ENCODE measurements at regions not wholly inside any gene's neighbourhood (a gene's known extent, or its start where the extent isn't known, plus 50 kb on each side); places are given as distances from the start of the nearest gene placed in this dataset.

GRCh38 chr5:86768699-86769202 is 151.0 kb downstream of the COX7C start:
- ChIA-PET POLR2A (ENCODE audit: unreplicated experiment) (no interaction called here), CTCF (no interaction called here)
- H3K4me1 ChIP-seq (ENCODE audit: control insufficient read depth, insufficient read depth, low read length) = no peaks in the 10 kb centered on the region
- no peak overlapping the region for H2BK120ac ChIP-seq (ENCODE audit: low read depth, low read length)
- H3K14ac ChIP-seq (replicated peaks; ENCODE audit: low read depth, low read length) = no peak overlapping the region
- H3K9me1 ChIP-seq (ENCODE audit: insufficient read depth, low read length) = no peaks in the 10 kb centered on the region
- no peaks in the 10 kb centered on the region for H3K79me1 ChIP-seq (ENCODE audit: low read depth in 1 of 2, low read length in 2 of 2)
- no peak overlapping the region for H2AK5ac ChIP-seq (ENCODE audit: low read depth, low read length)
- no peak overlapping the region for H4K5ac ChIP-seq (ENCODE audit: low read depth, low read length)
- H2AFZ ChIP-seq (replicated peaks; ENCODE audit: low read length, poor library complexity) = no peak overlapping the region
- intact Hi-C loops (cut with micrococcal nuclease) = no loop called here
- H2BK5ac ChIP-seq (ENCODE audit: low read depth, low read length, poor library complexity, severe bottlenecking) = no peak overlapping the region
- no peak overlapping the region for H2BK15ac ChIP-seq (ENCODE audit: low read depth, low read length)
- H3K4ac ChIP-seq (ENCODE audit: low read depth, low read length) = no peak overlapping the region
- no peak for DNase-seq
- no peak overlapping the region for H3K23ac ChIP-seq (ENCODE audit: low read depth, low read length)
- no peak overlapping the region for H4K8ac ChIP-seq (ENCODE audit: low read depth in 2 of 2, low read length in 2 of 2)
- ATAC-seq (ENCODE audit: low read depth) = no peak
- H4K91ac ChIP-seq (ENCODE audit: insufficient read depth, low read depth, low read length) = no peak overlapping the region
- BruUV-seq (replicated peaks) = no TSS peak
- H3K9me3 ChIP-seq (ENCODE audit: control insufficient read depth, insufficient read depth, low read length) = peaks cover 1% of the 10 kb centered on the region; the same call in 1 of the 2 replicates
- no CpG with 5 or more reads among the region's 2 CpGs for WGBS, 2 experiments (ENCODE audit: extremely low coverage in 2 of 2, insufficient read length in 1 of 2)
- in situ Hi-C loops (cut with MboI; ENCODE audit: low sequenced_read_pairs) = no loop called here
- no peak overlapping the region for H3K4me2 ChIP-seq (ENCODE audit: low read depth, low read length)
- H3K27ac ChIP-seq (ENCODE audit: insufficient read depth, low read length) = no peak overlapping the region
- dilution Hi-C loops (cut with HindIII; ENCODE audit: low sequenced_read_pairs, unreplicated experiment) = no loop called here
- TF ChIP-seq CTCF (conservative IDR thresholded peaks at IDR 0.05; ENCODE audit: low read depth, low read length) = no peak
- no peak for TF ChIP-seq CHD1 (IDR thresholded peaks at IDR 0.05; ENCODE audit: low read depth, low read length)
- TF ChIP-seq NFE2L2 (IDR thresholded peaks at IDR 0.05; ENCODE audit: low read depth, low read length) = no peak
- no peak for TF ChIP-seq RFX5 (IDR thresholded peaks at IDR 0.05; ENCODE audit: low read depth, low read length)
- TF ChIP-seq USF2 (IDR thresholded peaks at IDR 0.05; ENCODE audit: low read depth, low read length) = no peak
- no peaks in the 10 kb centered on the region for H3K27me3 ChIP-seq (ENCODE audit: control insufficient read depth, insufficient read depth, low read length)
- no peaks in the 10 kb centered on the region for H3K36me3 ChIP-seq (ENCODE audit: control insufficient read depth, insufficient read depth, low read length)
- no peak overlapping the region for H3K56ac ChIP-seq (ENCODE audit: extremely low read depth, insufficient read depth, low read length)
- H3K9ac ChIP-seq (ENCODE audit: low read depth, low read length) = no peak overlapping the region
- H3K4me3 ChIP-seq (ENCODE audit: insufficient read depth, low read depth, low read length) = no peak overlapping the region
- H4K20me1 ChIP-seq (ENCODE audit: insufficient read depth, low read length) = no peaks in the 10 kb centered on the region
- H2BK20ac ChIP-seq (ENCODE audit: low read depth, low read length) = no peak overlapping the region
- no peak overlapping the region for H2AK9ac ChIP-seq (replicated peaks; ENCODE audit: low read depth, low read length, poor library complexity)
- no peak overlapping the region for H3K18ac ChIP-seq (ENCODE audit: low read depth, low read length)
